ENCODE measurements at regions not wholly inside any gene's neighbourhood (a gene's known extent, or its start where the extent isn't known, plus 50 kb on each side); places are given as distances from the start of the nearest gene placed in this dataset.

GRCh38 chr7:8378349-8379019 is 54.9 kb upstream of the NXPH1 start:
- DNase-seq (ENCODE audit: low spot score): no peak

DNA sequence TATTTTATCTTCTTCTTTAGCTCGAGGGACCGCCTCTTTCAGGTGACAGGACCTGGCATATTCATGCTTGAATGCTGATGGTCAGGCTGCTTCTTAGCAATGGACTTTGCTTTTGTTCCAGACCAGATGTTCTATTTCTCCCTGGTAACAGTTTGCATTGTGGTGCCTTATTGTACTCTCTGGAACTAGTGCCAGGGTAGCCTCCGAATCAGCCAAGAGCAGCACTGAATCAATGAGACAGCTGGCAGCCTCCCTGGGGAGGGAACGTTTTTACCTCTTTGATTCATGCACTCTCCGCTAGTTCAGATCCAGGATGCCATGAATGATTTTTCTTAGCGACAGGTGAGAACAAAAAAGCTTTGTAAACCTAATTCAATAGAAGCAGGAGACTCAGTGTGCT is 54.1 kb upstream of the NXPH1 start:
- peak; percentile 82 for DNase-seq (ENCODE audit: low spot score)

DNA sequence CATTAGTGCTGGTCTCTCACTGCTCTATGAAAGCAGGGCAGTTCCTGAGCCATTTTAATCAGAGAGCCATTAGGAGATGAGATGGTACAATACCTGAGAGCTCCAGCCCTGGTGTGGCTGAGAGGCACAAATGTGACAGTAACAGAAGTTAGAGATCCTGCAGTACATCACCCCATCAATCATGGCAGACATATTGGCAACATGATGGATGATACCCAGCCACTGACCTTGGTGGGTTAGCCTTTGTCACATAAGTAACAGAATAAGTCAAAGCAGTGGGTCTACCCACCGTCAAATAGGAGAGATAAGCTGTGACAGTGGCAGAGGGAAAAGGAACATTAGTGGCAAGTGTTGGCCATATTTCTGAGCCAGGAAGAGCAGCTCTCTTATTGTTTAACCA is 53.3 kb upstream of the NXPH1 start:
- no peak for DNase-seq (ENCODE audit: low spot score)

- DNase-seq (ENCODE audit: low spot score): no peak
Measured at GRCh38 chr7:8382004-8382730, 51.2 kb upstream of the NXPH1 start.

All from mucosa of gallbladder (tissue), 1 donor.